ENCODE measurements at regions not wholly inside any gene's neighbourhood (a gene's known extent, or its start where the extent isn't known, plus 50 kb on each side); places are given as distances from the start of the nearest gene placed in this dataset.

- no peak for TF ChIP-seq EZH2 (IDR thresholded peaks at IDR 0.05; ENCODE audit: borderline replicate concordance, low read length)
- no peak for TF ChIP-seq CTCF (conservative IDR thresholded peaks at IDR 0.05 in 1 of 2, IDR thresholded peaks at IDR 0.05 in 1 of 2; ENCODE audit: extremely low read depth in 1 of 2, insufficient read depth in 1 of 2, low read depth in 1 of 2, low read length in 2 of 2)
Measured at GRCh38 chr9:25603106-25603505, 75.1 kb downstream of the TUSC1 start.

Measured in mammary epithelial cell (primary cell).